NCI-H524 (cell line): ENCODE measurements at regions not wholly inside any gene's neighbourhood (a gene's known extent, or its start where the extent isn't known, plus 50 kb on each side); places are given as distances from the start of the nearest gene placed in this dataset.
"Not testable (repeated sequence)": the region's sequence is repeated elsewhere in the genome, so short reads cannot be mapped to it uniquely, and the experiment has no call there.

Experiments used
- DNase-seq, 2 experiments: peaks; one replicate each; lab custom pipeline; 2025; lab: John Stamatoyannopoulos, UW

DNA sequence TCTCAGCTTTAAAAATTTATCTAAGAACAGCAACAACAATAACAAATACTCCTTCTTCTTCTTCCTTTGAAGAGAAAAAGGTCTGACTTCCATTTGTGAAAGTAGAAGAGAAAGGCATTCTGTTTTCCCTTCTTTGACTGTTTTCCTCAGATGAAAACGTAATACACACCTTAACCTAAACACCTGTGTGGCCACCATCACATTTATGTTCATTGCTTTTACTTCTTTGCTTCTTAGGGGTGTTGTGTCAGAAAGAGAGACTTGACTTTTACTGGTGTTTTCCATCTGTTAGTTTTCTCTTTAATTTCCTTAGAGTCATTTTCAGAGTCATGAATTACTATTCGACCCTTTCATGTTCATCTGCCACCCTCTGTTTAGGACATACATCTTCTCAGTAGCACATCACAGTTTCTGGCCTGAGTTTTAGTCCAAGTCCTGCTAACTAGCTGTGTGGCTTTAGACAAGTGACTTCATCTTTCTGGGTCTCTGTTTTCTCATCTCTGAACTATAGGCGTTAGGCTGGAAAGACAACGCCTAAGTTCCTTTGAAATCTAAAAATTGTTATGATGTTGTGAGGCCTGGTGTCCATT lies 283.8 kb downstream of the GATA3 start:
- DNase-seq, result no peak

DNA sequence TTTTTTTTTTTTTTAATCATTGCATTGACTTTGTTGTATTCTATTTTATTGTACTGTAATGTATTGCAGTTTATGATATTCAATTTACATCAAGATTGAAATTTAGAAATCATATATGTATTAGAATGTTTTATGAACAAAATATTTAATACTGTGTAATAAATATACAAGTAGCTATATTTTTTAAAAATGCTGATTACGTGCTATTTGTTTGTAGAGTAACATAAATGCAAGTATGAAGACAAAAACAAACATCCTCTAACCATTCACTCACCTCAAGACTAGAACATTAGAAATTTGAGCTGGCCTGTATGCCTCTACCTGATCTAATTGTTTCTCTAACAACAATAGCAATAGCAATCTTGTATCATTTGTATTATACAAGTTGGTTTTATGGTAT lies 290.3 kb downstream of the GATA3 start:
- DNase-seq, result no peak

DNA sequence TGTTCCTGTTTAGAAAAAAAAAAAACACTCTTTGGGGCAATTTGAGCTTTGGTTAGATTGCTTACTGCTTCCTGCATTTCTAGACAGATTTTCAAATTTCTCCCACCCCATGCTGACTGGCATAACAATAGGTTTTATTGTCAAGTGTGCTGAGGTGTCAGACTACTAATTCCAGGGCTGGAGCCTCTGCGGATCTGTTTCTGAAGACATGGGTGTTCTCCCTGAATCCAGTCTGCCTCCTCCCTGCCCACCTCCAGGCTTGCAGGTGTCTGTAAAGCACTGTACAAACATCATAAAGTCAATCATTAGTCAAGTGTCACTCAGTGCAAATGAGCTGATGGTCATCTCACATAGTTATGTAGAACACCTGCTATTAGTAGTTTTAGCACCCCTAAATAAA lies 292.4 kb downstream of the GATA3 start:
- DNase-seq, result no peak

GRCh38 chr10:8347614-8348013 lies 293.1 kb downstream of the GATA3 start:
- not testable (repeated sequence) for DNase-seq

DNA sequence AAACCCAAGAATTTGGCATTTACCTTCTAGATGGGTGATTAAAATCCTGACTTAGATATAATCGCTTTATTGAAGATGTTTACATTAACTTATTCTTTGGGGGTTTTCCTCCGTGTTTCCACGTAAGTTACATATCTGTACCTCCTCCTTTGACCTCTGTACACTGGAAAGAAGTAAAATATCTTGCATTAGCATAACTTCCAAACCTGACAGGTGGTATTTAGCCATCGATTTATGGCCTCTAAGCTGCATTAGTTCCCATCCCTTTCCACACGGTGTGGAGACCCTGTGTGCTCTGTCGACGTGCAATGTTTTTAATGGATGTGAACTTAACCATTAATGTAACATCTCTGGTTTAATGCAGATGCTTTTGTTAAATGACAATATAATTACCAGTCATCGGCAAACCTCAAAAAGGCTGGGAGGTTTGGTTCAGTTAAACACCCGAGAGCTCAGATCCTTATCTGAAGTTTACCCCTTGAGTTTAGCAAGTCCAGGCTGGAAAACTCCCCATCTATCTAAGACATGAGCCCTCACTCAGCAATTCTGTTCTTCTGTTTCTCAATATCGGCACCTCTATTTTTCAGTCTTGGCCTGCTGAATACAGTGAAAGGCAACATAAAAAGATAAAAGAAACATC lies 295.2 kb downstream of the GATA3 start:
- DNase-seq, result no peak

DNA sequence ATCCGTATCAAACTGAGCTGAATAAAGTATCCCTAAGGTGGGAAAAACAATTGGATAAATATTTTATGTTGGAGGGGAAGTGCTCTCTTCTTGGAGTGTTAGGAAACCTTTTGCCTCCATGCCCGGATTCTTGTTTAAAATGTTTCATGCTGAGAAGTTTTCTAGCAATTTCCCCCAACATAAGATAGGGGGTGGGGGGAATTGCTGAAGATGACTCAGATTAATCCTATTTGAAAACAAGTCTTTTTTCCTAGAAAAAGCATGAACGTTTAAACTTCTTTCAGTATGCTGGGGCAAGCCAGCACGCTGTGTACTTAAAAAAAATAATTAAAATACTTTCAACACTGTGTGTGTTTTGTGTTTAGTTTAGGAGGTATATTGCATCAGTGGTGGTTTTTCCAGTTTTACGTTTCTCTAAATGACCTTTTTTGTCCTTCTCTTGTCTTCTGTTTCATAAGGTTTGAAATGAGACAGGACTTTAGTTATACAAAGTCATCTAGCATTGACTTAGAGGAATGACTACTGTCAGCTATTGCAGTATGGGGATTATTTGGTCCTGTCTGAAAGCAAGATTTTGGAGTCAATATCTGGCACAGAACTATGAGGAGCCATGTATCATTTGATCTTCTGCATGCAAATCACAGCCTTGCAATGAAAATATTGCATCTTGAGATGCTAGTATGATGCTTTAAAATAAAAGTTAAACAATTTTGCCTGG lies 295.9 kb downstream of the GATA3 start:
- DNase-seq, result no peak

- DNase-seq, result no peak
These were observed 297.9 kb downstream of the GATA3 start for GRCh38 chr10:8352171-8353075.

DNA sequence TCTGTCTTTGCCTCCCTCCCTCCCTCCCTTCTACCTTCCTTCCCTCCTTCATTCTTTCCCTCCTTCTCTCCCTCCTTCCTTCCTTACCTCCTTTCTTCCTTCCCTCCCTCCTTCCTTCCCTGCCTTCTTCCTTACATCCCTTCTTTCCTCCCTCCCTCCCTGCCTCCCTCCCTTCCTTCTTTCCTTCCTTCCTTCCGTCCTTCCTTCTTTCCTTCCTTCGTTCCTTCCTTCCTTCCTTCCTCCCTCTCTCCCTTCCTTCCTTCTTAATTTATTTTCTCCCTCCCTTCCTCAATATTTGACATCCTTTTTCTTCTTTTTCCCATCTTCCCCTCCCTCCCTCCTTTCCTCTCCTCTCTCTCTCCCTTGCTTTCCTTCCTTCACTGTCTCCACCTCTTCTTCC lies 301.8 kb downstream of the GATA3 start:
- DNase-seq, result no peak

- no peak for DNase-seq
These were observed 305.0 kb downstream of the GATA3 start for GRCh38 chr10:8359467-8359866.

DNA sequence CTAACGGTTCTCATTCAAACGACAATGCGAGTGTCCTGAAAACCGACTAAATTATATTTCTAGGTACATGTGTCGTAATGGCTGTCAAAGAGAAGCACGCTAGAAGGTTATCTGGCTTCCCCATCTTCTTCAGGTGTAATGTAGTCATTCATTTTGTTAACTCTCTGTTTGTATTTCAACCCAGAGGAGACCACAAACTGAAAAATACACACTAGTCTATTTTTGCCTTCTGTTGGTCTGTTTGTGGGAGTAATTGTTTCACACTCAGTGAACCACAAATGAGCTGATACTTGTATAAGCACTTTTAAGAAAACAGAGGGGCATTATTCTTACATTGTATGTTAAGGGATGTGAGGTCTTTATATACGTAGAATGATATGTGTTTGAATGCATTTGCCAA lies 305.9 kb downstream of the GATA3 start:
- no peak for DNase-seq

DNA sequence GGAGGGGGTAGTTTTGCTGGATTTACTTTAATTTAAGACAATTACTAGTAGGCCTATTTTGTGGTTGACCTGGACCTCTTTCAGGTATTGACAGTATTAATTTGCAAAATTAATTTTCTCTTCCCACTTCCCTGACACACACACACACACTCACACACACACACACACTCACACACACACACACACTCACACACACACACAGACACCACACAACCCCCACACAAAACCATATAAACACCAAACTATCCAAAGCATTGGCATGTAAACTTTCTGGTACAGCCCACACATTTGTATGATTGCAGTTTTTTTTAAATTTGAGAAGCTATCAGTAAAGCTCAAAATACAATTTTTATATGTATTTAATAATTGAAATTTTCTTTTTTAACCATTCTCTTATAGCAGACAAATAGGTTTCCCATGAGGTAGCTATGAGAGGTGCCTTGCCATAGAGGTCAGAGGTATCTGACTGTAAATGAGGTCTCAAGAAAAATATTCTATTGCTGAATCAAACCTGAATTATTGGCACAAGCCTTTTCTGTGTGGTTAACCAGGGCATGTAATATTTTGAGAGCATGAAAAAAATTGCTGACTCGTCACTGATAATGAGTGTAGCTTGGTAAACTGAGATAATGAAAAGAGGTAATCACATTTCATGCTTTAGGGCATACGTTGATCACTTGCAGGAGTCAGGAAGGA lies 306.5 kb downstream of the GATA3 start:
- DNase-seq, result no peak

GRCh38 chr10:8361510-8361844 lies 307.0 kb downstream of the GATA3 start:
- DNase-seq, result no peak

DNA sequence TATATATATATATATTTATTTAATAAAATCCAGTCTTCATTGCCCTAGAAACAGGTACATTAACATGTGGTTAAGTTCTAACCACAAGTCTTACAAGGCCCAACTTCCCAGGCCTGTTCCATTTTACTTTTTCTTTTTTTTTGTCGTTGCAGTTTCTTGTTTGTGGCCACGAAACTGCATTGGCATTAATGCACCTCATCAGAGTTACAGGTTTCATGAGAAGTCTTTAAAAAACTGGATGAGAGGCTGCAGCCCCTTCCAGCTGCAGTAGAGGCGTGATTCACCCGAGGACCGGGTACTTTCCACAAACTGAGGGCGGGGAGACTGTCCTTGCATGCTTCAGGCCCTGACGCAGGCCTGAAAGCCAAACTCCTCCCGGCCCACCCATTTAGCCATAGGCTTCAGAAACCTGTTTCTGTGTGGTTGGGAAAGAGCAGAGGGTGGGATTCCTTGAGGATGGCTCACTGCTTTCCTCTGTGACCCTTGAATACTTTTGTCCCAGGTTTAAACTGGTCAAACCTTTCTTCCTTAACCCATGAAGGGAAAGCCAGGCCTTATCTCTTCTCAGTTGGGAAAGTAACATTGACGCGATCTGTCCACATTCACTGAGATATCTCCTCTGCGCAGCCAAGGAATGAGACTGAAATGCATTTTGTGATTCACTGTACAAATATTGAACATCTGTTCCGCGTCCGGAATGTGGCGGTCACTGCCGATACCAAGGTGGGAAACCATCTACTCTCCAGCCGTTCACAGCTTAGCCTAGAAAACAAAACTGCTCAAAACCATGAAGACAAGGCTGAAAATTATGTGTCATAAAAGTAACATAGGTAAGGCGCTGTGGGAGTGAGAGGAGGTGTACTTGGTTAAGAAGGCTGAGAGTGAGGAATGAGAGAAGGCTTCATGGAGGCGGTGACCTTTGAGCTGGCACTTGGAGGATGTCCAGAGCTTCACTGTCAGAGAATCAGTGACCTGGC lies 311.7 kb downstream of the GATA3 start:
- DNase-seq, result no peak

DNA sequence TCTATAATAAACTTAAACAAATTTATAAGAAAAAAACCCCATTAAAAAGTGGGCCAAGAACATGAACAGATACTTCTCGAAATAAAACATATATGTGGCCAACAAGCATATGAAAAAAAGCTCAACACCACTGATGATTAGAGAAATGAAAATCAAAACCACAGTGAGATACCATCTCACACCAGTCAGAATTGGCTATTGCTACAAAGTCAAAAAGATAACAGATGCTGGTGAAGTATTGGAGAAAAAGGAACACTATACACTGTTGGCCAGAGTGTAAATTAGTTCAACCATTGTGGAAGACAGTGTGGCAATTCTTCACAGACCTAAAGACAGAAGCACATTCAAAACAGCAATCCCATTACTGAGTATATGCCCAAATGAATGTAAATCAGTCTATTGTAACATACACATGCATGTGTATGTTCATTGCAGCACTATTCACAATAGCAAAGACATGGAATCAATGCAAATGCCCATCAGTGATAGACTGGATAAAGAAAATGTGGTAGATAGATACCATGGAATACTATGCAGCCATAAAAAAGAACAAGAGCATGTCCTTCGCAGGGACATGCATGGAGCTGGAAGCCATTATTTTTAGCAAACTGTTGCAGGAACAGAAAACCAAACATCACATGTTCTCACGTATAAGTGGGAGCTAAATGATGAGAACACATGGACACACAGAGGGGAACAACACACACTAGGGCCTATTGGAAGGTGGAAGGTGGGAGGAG lies 313.4 kb downstream of the GATA3 start:
- DNase-seq, result not testable (repeated sequence)

GRCh38 chr10:8369666-8370065 lies 315.2 kb downstream of the GATA3 start:
- DNase-seq, result no peak

GRCh38 chr10:8374334-8374733 lies 319.8 kb downstream of the GATA3 start:
- no peak for DNase-seq

- DNase-seq, result no peak
These were observed 320.6 kb downstream of the GATA3 start for GRCh38 chr10:8375137-8375536.

- no peak for DNase-seq
These were observed 323.9 kb downstream of the GATA3 start for GRCh38 chr10:8378198-8378983.
